ENCODE measurements at regions not wholly inside any gene's neighbourhood (a gene's known extent, or its start where the extent isn't known, plus 50 kb on each side); places are given as distances from the start of the nearest gene placed in this dataset.

DNA sequence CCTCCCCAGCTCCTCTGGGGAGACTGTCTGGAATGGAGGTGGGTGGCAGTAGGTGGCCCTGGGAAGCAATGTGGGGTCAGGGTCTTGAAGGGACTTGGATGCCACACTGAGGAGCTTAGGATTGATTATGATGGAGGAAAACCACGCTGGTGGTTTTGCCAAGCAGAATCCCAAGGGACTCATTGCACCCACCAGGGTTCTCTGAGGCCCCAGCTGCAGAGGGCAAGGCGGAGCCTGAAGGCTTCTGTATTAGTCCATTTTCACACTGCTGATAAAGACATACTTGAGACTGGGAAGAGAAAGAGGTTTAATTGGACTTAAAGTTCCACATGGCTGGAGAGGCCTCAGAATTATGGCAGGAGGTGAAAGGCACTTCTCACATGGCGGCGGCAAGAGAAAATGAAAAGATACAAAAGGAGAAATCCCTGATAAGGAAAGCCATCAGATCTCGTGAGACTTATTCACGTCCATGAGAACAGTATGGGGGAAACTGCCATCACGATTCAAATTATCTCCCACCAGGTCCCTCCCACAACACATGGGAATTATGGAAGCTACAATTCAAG is 87.2 kb upstream of the YWHAQ start:
- no peak for TF ChIP-seq POLR2A (IDR thresholded peaks at IDR 0.05; ENCODE audit: low read length)
- TF ChIP-seq GATA1 (IDR thresholded peaks at IDR 0.05; ENCODE audit: low read depth, low read length) = no peak

All from erythroblast (primary cell).